CD14-positive monocyte (primary cell): ENCODE measurements at regions not wholly inside any gene's neighbourhood (a gene's known extent, or its start where the extent isn't known, plus 50 kb on each side); places are given as distances from the start of the nearest gene placed in this dataset.

Source experiments
- DNase-seq, 3 donors: peaks; one replicate each; pipeline ENCODE4 v3.0.0-alpha.2; 2011 to 2022
- H2AFZ ChIP-seq: 2 replicates; pipeline ENCODE4 v1.6.0; 2012; ENCODE audit warnings: mild to moderate bottlenecking, low read depth, low read length, inconsistent platforms; ENCODE audit not compliant: insufficient read depth, poor library complexity, severe bottlenecking
- H3K27ac ChIP-seq, 2 donors: 1 replicate in 1 of 2; 2 replicates in 1 of 2; pipeline ENCODE4 v1.5.1; 2012 to 2013; ENCODE audit warnings: low read length in 2 of 2, control low read depth in 1 of 2, inconsistent platforms in 1 of 2, low read depth in 1 of 2, mild to moderate bottlenecking in 1 of 2
- H3K27me3 ChIP-seq, 2 donors: one replicate each; pipeline versions ENCODE4 v1.6.0 to v1.6.1; 2011 to 2013; ENCODE audit warnings: low read length in 2 of 2; ENCODE audit not compliant: control insufficient read depth in 2 of 2, insufficient read depth in 2 of 2
- H3K36me3 ChIP-seq, 2 donors: replicated peaks in 1 of 2; 1 replicate in 1 of 2; 2 replicates in 1 of 2; pipeline versions ENCODE4 v1.5.1 to v1.6.1; 2012 to 2013; ENCODE audit warnings: low read length in 2 of 2, control low read depth in 1 of 2, inconsistent platforms in 1 of 2, mild to moderate bottlenecking in 1 of 2; ENCODE audit not compliant: insufficient read depth in 2 of 2, control insufficient read depth in 1 of 2
- H3K4me1 ChIP-seq, 2 donors: 1 replicate in 1 of 2; 2 replicates in 1 of 2; pipeline versions ENCODE4 v1.5.1 to v1.6.1; 2012 to 2013; ENCODE audit warnings: low read length in 2 of 2, control low read depth in 1 of 2, inconsistent platforms in 1 of 2, mild to moderate bottlenecking in 1 of 2, moderate library complexity in 1 of 2; ENCODE audit not compliant: insufficient read depth in 2 of 2, control insufficient read depth in 1 of 2
- H3K4me2 ChIP-seq: replicated peaks from 2 replicates; pipeline ENCODE3; 2012; ENCODE audit warnings: low read length, moderate library complexity, mild to moderate bottlenecking; ENCODE audit not compliant: poor library complexity, severe bottlenecking; ENCODE audit errors: extremely low read depth
- H3K4me3 ChIP-seq, 3 experiments: fragments of 200-600 bp in 1 of 3; sonication (generic) in 1 of 3; replicated peaks in 1 of 3; 1 replicate in 2 of 3; 2 replicates in 1 of 3; pipeline ENCODE4 v1.5.1; 2011 to 2013; ENCODE audit warnings: low read length in 3 of 3, mild to moderate bottlenecking in 3 of 3, control low read depth in 2 of 3, low read depth in 2 of 3, inconsistent platforms in 1 of 3, moderate library complexity in 1 of 3
- H3K79me2 ChIP-seq: 2 replicates; pipeline ENCODE4 v1.6.0; 2012; ENCODE audit warnings: mild to moderate bottlenecking, control low read depth, inconsistent platforms, low read length, moderate library complexity; ENCODE audit not compliant: insufficient read depth
- H3K9ac ChIP-seq: 2 replicates; pipeline ENCODE4 v1.6.0; 2017; ENCODE audit warnings: low read length, mild to moderate bottlenecking; ENCODE audit not compliant: insufficient read depth, poor library complexity, severe bottlenecking
- H3K9me3 ChIP-seq, 2 donors: replicated peaks in 1 of 2; 1 replicate in 1 of 2; 2 replicates in 1 of 2; pipeline versions ENCODE4 v1.5.1 to v1.6.1; 2012 to 2013; ENCODE audit warnings: low read length in 2 of 2, control low read depth in 1 of 2; ENCODE audit not compliant: control insufficient read depth in 1 of 2, insufficient read depth in 1 of 2
- H4K20me1 ChIP-seq: 2 replicates; pipeline ENCODE4 v1.6.0; 2012; ENCODE audit warnings: mild to moderate bottlenecking, low read length, control low read depth, moderate library complexity; ENCODE audit not compliant: insufficient read depth
- H3K27ac Mint-ChIP-seq, 7 donors: one replicate each; pipeline ENCODE4 v1.8.0; 2020; ENCODE audit warnings: mild to moderate bottlenecking in 7 of 7, mixed read lengths in 7 of 7, moderate library complexity in 6 of 7, inconsistent platforms in 2 of 7
- H3K27me3 Mint-ChIP-seq, 3 donors: one replicate each; pipeline ENCODE4 v1.8.0; 2021 to 2022; ENCODE audit warnings: low read depth in 3 of 3, mild to moderate bottlenecking in 3 of 3, mixed read lengths in 3 of 3, moderate library complexity in 3 of 3, inconsistent platforms in 1 of 3
- H3K36me3 Mint-ChIP-seq, 2 donors: one replicate each; pipeline ENCODE4 v1.8.0; 2020; ENCODE audit warnings: mixed read lengths in 2 of 2, inconsistent platforms in 1 of 2, mild to moderate bottlenecking in 1 of 2
- H3K4me1 Mint-ChIP-seq: one replicate; pipeline ENCODE4 v1.8.0; 2020; ENCODE audit warnings: mild to moderate bottlenecking, mixed read lengths
- H3K4me3 Mint-ChIP-seq, 2 donors: one replicate each; pipeline ENCODE4 v1.8.0; 2020; ENCODE audit warnings: mild to moderate bottlenecking in 2 of 2, mixed read lengths in 2 of 2, moderate library complexity in 1 of 2
- H3K9me3 Mint-ChIP-seq, 7 donors: one replicate each; pipeline ENCODE4 v1.8.0; 2020 to 2022; ENCODE audit warnings: mixed read lengths in 7 of 7, mild to moderate bottlenecking in 6 of 7, moderate library complexity in 6 of 7, inconsistent platforms in 2 of 7
- WGBS: methylation state at CpG from one replicate; pipeline ENCODE4 v1.1.5; 2013; ENCODE audit warnings: missing lambda C conversion rate; ENCODE audit not compliant: insufficient coverage; 5-methylcytosine and 5-hydroxymethylcytosine counted together
- intact Hi-C, 2 donors: fragments of 100-400 bp; cut with micrococcal nuclease; formaldehyde crosslinking; loops; one replicate each; pipeline versions ENCODE4 v1.15.0 to v1.15.1; 2023
- TF ChIP-seq, protein P1 (sequence below): fragments of 200-600 bp; IDR thresholded peaks from one replicate; pipeline ENCODE4 v1.8.0; 2022; ENCODE audit warnings: antibody characterized with exemption, mild to moderate bottlenecking

DNA sequence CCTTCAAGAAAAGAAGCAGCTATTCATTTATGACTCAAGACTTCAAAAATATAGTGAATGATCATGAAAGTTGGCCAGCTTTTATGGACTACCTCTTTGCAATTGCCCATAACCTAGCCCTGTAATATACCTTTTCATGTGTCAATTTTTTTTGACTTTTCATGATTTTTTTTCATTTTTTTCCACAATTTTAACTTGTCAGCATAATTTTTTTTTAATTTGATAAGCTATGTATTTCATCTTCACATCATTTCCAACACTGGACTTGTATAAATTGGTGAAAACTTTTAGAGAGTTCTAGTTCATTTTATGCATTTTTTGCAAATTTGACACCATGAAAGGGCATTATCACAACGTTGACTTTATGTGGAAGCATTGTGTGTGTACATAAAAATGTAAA lies 220.8 kb upstream of the NFE2L3 start:
- no peak overlapping the region for H3K27ac ChIP-seq

DNA sequence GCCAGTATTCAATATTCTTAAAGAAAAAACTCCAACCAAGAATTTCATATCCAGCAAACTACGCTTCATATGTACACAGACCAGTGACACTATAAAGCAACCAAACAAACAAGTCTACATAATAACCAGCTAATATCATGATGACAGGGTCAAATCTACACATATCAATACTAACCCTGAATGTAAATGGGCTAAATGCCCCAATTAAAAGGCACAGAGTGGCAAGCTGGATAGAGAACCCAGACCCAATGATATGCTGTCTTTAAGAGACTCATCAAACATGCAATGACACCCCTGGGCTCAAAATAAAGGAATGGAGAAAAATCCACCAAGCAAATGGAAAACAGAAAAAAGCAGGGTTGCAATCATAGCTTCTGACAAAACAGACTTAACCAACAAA lies 218.1 kb upstream of the NFE2L3 start:
- Histone ChIP-seq H3K4me2 (no peak overlapping the region), H3K9me3 (peaks cover 4 to 19% of the 10 kb centered on the region in 2 donors), H3K79me2 (no peaks in the 10 kb centered on the region), H2AFZ (no peak overlapping the region), H3K4me3 (no peak overlapping the region), H3K27me3 (peaks cover 0 to 5% of the 10 kb centered on the region in 2 donors), H3K27ac (no peak overlapping the region), H3K9ac (no peak overlapping the region), H4K20me1 (no peaks in the 10 kb centered on the region), H3K36me3 (no peaks in the 10 kb centered on the region), H3K4me1 (no peaks in the 10 kb centered on the region)
- TF ChIP-seq, protein P1, sequence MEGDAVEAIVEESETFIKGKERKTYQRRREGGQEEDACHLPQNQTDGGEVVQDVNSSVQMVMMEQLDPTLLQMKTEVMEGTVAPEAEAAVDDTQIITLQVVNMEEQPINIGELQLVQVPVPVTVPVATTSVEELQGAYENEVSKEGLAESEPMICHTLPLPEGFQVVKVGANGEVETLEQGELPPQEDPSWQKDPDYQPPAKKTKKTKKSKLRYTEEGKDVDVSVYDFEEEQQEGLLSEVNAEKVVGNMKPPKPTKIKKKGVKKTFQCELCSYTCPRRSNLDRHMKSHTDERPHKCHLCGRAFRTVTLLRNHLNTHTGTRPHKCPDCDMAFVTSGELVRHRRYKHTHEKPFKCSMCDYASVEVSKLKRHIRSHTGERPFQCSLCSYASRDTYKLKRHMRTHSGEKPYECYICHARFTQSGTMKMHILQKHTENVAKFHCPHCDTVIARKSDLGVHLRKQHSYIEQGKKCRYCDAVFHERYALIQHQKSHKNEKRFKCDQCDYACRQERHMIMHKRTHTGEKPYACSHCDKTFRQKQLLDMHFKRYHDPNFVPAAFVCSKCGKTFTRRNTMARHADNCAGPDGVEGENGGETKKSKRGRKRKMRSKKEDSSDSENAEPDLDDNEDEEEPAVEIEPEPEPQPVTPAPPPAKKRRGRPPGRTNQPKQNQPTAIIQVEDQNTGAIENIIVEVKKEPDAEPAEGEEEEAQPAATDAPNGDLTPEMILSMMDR, result no peak
- DNase-seq, result no peak
- peaks cover 2 to 26% (median 13%) of the 10 kb centered on the region in 3 donors for H3K27me3 Mint-ChIP-seq
- no peaks in the 10 kb centered on the region for H3K36me3 Mint-ChIP-seq
- no peaks in the 10 kb centered on the region for H3K4me1 Mint-ChIP-seq
- no CpG with 5 or more reads among the region's 1 CpG for WGBS
- no peak overlapping the region for H3K4me3 Mint-ChIP-seq
- no peak overlapping the region for H3K27ac Mint-ChIP-seq
- intact Hi-C loops, result no loop called here
- peaks cover 11 to 29% (median 25%) of the 10 kb centered on the region in 7 donors for H3K9me3 Mint-ChIP-seq

More for the DNA sequence above, 220.8 kb upstream of the NFE2L3 start:
- Mint-ChIP-seq H3K9me3 (peaks cover 11 to 36% (median 27%) of the 10 kb centered on the region in 7 donors), H3K27me3 (peaks cover 8 to 26% (median 14%) of the 10 kb centered on the region in 3 donors), H3K4me3 (no peak overlapping the region), H3K4me1 (no peaks in the 10 kb centered on the region), H3K27ac (no peak overlapping the region), H3K36me3 (no peaks in the 10 kb centered on the region)
- no peak overlapping the region for H3K4me2 ChIP-seq
- TF ChIP-seq, protein P1, result no peak
- H2AFZ ChIP-seq, result no peak overlapping the region
- H3K4me3 ChIP-seq, result no peak overlapping the region
- no peaks in the 10 kb centered on the region for H3K79me2 ChIP-seq
- intact Hi-C loops, result no loop called here
- peaks cover 0 to 1% of the 10 kb centered on the region in 2 donors for H3K27me3 ChIP-seq
- H3K36me3 ChIP-seq, result no peaks in the 10 kb centered on the region
- peaks cover 4 to 19% of the 10 kb centered on the region in 2 donors for H3K9me3 ChIP-seq
- no peak overlapping the region for H3K9ac ChIP-seq
- H4K20me1 ChIP-seq, result no peaks in the 10 kb centered on the region
- no CpG with 5 or more reads among the region's 1 CpG for WGBS
- no peaks in the 10 kb centered on the region for H3K4me1 ChIP-seq
- DNase-seq, result no peak
